NCI-H2196 (cell line): ENCODE measurements at regions not wholly inside any gene's neighbourhood (a gene's known extent, or its start where the extent isn't known, plus 50 kb on each side); places are given as distances from the start of the nearest gene placed in this dataset.

Source experiments
- DNase-seq: peaks from one replicate; lab custom pipeline; 2025; ENCODE audit not compliant: unreplicated experiment; lab: John Stamatoyannopoulos, UW

DNA sequence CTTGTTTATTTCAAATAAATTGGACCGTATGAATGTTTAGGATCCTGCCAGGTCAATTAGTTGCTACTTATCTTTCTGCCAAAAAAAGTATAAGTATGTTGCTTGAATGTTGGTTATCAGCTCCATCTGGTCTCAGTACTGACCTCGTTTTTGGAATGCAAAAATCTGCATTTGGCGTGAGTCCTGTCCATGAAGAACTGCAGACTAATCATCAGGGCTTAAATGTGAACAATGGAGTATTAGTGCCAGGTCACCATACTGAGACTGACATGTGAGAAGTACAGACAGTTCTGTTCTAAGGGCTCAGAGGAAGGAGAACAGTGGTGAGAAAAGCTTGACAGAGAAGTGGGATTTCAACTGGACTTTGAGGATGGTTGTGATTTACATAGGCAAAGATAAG is 393.1 kb upstream of the SLC14A2 start:
- DNase-seq: no peak

DNA sequence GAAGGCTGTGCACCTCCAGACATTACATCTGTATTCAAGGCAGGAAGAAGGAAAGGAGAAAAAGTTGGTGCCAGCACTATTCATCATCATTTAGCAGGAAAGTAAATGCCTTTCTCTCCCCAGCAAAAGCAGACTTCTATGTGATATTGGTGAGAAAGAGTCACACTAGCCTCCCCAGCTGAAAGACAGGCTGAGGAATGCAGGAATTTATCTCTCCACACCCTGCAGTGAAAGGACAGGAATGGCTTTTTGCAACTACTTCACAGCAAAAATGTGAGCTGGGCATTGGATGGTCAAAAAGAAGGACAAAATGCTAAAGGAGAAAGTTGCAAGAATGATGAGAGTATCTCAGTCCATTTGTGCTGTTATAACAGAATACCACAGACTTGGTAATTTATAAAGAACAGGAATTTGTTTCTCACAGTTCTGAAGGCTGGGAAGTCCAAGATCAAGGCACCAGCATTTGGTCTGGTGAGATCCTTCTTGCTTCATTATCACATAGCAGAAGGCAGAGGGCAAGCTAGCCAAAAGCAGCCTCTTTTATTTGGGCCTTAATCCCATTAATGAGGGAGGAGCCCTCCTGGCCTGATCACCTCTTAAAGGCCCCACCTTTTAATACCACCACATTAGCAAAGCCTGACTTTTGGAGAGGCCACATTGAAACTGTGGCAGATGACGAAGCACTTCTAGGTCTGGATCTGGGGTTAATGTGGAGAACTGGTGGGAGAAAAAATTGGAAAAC is 388.1 kb upstream of the SLC14A2 start:
- no peak for DNase-seq

DNA sequence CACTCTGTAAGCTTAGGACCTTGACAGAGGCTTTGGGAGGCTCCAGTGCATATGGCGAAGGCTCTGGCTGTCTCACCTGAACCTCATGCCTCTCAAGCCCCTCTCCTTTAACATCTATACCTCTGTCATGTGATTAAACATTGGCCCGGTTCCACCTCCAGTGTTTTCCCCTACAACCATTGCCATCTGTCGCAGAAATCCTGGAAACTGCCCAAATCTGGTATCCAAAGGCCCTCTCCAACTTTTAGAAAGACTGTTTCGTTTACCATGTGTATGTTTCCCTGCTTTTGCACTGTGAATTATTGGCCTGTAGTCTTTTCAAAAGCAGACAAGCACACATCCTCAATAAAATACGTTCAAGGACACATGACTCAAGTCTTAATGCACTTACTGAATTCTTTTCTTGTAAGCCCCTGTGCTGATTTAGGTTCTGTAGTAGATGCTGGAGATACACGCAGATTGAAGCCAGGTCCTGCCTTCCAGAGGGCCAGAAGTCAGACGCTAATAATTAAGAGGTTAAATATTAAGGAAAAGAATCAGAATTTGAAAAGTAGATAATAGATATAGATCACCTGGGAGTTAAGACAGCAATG is 386.4 kb upstream of the SLC14A2 start:
- DNase-seq: no peak

DNA sequence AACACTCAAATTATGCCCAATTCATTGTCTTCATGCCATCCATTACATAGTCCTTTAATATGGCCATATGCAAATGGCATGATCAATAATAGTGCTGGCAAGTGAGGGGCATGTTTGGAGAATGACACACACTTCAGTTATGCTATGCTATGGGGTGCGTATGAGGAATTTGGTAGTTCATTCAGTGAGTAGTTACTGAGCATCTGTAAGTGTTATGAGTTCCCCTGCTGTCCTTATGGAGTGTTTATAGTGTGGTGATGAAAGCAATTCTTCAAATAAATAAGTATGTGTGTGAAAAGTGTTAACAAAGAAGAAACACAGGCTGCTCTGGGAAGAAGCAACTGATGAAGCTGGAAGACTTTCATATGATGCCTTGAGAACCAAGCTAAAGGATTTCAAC is 383.7 kb upstream of the SLC14A2 start:
- no peak for DNase-seq

DNA sequence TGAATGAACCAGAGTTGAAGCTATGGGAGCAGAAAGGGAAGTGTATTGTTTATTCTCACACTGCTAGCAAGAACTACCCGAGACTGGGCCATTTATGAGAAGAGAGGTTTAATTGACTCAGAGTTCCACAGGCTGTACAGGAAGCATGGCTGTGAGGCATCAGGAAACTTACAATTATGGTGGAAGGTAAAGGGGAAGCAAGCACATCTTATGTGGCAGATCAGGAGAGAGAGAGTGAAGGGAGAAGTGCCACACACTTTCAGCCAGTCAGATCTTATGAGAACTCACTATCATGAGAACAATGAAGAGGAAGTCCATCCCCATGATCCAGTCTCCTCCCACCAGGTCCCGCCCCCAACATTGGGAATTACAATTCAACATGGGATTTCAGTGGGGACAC is 383.2 kb upstream of the SLC14A2 start:
- DNase-seq: no peak

DNA sequence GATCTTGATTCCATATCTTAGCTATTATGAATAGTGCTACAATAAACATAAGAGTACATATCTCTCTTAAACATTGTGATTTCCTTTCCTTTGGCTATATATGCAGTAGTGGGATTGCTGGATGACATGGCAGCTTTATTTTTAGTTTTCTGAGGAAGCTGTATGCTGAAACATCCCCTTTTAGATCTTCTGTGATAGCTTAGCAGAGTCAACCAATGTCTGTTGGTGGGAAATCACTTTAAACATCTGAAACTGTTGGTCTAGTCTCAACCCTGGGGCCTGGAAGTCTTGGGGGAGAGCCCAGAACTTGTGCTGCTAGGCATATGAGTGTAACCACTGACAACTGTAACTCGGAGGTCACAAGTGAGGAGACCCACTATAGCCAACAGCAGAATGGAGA is 378.6 kb upstream of the SLC14A2 start:
- DNase-seq: no peak

DNA sequence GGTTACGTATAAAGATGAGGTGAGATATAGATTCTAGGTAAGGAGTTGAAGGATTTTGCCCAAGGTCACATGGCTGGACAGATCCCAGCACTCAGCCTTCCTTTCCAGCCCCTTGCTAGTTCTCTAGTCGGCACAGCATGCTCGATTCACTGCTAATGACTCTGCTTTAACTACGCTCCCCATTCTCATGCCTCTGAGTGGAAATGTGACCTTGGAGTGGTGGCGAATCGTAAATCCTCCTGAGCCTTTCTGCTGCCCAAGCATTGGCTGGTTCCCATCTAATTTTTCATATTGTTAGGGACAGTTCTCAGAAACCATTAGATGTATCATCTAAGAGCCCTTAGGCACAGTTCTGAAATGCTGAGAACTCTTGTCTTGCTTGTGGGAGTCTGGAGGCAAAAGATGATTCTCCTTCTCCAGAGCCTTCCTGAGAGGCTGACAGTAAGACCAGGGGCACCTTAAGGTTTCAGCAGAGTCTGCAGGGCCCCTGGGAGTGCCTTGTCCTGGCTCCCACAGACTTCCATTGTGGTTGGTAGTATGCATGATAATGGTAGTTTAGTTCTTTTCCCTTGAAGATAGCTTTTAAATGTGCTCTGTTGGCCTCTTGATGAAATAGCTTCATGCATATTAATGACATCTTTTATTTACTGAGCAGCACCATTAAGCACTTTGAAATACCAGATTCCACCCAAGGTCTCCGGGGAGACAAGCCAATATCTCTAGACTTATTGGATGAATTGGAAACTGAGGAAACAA is 377.8 kb upstream of the SLC14A2 start:
- no peak for DNase-seq

DNA sequence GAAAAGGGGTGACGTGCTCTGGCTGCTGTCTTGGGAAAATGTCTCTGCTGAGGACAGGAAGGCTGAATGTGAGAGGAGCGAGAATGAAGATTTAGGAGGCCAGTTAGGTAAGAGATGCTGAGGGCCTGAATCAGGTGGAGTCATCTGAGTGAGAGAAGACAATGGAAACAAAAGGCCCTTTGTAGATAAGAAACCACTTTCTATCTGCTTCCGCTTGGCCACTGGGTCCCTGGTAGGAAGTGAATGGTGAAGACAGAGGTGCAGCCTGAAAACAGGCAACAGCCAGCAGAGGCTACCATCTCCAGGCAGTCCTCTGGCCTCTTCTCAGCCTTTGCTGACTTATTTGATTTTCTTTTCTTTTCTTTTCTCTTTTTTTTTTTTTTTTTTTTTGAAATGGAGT is 374.0 kb upstream of the SLC14A2 start:
- DNase-seq: no peak

DNA sequence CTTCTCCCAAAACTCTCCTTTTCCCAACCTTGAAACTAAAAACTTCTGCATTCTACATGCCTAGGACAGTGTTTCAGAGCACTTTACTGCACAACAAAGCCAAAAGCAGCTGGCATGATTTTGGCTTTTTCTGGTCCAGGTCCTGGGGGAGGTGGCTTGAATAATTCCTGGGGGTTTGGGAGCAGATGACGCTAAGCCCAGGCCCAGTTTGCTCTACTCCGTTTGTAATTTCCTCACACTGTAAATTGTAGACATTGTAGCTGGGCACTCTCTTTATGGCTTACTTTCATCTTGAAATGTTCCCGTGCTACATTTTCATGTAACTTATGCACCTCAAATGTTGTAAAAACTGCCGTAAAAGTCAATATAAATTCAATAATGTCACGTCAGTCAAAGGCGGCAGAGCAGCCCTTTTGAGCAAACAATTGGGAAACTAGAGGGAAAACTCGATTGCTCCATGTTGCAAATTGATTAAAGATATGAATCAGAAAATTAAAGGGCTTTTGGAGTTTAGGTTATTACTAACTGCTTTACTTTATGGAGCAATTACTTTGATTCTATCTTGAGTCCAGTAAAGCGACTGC is 373.2 kb upstream of the SLC14A2 start:
- no peak for DNase-seq

DNA sequence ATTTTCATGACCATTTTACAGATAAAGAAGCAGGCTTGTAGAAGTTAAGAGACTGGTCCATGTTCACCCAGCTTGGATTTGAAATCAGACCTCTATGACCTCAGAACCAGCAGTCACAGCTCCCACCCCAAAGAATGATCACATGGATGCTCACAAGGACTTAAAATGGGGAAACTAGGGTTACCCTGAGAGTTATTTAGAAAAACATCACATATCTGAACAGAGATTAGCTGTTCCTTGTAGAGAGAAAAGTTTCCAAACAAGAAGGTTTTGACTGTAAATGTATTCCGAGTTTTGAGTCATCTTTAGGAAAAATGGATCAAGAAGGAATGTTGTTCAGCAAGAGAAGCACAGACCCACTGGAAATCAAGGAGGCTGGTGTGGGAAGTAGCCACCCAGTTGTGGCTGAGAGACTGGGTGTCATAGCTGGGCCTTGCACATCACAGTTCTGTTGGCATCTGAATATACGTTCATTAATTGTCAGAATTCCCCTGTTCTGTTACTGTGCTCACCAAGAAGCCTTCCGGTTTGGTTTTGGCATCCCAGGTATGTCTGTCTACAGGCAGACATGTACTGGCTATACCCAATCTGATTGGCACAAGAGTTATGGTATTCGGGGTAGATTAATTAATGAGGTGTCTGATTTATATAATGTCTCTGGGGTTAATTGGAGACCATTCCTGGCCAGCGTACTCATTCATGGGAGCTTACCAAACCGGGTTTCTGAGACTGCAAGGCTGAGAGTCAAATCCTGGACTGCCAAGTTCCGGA is 371.8 kb upstream of the SLC14A2 start:
- no peak for DNase-seq

DNA sequence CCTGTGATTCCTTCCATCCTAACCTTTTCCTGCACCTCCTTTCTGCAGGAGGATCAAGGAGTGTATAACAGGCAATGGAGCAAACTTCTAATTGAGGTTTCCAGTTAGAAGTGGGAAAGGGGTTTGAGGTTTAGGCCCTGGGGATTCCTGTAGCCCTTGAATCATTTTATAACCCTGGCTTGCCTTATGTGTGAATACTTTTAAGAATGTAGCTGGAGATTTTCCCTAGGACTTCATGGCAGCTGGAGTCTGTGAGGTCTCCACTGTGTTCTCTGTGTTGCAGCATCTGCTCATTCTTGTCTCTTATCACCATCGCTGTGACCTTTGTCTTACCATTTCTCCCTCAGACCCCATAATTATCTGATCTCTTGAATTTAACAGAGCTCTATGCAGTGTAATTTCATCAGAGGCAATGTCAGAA is 370.2 kb upstream of the SLC14A2 start:
- no peak for DNase-seq

DNA sequence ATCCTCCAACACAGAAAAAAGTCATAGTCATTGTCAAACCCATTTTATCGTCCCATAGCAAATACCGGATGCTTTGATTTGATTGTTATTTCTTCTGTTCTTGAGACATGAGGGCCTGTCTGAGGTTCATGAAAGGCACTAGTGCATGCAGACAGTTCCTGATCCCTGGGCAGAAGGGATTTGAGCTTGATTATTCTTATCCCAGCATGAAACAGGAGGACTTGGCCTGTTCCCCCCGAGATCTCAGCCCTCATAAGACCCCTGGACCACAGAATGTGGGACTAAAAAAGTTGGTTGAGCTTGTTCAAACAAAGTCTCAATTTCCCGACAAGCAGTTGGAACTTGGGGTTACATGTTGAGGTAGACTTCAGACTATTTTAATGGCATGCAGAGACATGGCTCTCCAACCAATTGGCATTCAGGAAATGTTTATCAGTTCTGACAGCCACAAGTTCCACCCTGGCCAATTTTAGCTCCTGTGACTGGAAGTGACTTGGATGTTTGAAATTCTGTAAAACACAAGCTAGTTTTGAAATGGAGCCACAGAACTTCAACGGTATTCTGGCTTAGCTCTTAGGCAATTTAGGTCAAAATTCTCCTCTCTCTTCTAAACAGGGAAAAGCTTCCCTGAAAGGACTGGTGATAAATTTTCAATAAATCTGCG is 366.9 kb upstream of the SLC14A2 start:
- DNase-seq: no peak

DNA sequence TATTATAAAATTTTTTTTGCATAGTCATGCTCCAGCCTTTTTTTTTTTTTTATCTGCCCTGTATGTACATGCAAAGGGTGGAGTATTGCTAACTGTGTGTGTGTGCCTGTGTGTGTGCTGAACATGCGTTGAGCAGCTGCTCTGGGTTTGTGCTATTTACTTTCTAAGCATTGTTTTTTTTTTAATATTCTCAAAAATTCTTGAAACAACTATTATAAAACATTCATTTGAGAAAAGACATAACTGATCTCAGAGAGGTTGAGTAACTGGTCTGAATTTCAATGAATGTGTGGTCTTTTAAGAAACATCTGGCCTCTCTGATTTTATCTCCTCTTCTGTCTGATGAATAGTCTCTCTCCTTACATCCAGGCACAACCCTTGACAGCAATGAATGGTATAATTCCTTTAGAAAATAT is 366.0 kb upstream of the SLC14A2 start:
- no peak for DNase-seq

DNA sequence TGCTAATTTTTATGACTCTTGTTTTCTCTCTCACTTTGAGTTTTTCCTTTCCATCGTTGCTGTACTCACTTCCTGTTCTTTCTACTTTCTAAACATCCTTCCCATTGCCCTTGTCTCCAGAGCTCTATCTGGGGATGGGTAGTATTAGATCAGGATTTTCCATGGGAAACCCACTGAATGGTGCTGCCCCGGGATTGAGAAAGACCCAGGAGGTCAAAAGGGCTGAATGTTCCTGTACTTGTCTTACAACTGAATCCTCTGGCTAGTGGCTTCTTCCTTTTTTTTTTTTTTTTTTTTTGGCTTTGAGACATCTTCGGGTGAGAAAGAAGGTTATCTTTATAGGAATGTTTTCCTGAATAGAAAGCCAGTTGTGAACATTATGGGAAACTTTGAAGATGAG is 364.8 kb upstream of the SLC14A2 start:
- no peak for DNase-seq

DNA sequence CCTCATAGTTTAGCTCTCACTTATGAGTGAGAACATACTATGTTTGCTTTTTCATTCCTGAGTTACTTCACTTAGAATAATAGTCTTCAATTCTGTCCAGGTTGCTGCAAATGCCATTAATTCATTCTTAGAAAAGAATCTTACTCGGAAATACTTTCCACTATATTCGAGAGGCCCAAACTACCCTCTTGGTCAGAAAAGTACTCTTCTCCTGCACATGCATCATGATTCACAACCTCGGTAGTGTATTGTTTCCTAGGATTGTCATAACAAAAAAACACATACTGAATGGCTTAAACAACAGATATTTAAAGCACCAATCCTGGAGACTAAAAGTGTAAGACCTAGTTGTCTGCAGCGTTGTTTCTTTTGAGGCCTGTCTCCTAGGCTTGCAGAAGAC is 364.0 kb upstream of the SLC14A2 start:
- no peak for DNase-seq

DNA sequence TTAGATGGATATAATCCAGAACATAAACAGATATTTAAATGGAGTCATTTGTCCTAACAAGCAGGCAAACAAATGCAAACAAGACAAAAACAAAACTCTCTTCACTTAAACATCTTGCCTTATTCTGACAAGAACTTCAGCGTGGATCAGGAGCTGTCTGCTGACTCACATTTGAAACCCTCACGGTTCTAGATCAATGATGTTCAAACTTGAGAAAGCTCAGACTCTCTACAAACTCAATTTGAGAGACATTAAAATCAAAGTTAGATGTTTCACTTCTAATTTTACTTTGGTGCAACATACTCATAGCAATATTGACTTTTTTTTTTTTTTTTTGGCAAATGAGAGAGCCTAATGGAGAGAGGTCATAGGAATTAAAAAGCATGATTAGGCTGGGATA is 362.8 kb upstream of the SLC14A2 start:
- DNase-seq: no peak

DNA sequence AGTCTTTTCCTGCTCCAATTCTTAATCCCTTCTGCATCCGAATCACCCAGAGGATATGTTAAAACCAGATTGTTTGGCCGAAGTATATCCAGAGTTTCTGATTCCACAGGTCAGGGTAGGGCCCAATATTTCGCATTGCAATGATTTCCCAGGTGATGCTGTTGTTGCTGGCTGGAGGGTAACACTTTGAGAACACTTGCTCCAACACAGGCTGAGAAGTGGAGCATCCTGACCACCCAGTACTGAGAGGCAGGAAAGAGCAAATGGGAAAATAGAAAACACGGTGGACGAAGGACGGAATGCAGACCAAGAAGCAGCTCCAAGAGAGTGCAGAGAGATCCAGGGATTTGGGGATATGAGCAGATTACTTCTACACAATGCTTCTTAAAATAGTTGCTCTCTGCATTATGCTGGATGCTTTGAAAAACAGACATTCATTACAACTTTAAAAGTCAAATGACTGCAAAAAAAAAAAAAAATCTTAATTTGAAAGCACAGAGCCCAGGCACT is 362.2 kb upstream of the SLC14A2 start:
- no peak for DNase-seq

DNA sequence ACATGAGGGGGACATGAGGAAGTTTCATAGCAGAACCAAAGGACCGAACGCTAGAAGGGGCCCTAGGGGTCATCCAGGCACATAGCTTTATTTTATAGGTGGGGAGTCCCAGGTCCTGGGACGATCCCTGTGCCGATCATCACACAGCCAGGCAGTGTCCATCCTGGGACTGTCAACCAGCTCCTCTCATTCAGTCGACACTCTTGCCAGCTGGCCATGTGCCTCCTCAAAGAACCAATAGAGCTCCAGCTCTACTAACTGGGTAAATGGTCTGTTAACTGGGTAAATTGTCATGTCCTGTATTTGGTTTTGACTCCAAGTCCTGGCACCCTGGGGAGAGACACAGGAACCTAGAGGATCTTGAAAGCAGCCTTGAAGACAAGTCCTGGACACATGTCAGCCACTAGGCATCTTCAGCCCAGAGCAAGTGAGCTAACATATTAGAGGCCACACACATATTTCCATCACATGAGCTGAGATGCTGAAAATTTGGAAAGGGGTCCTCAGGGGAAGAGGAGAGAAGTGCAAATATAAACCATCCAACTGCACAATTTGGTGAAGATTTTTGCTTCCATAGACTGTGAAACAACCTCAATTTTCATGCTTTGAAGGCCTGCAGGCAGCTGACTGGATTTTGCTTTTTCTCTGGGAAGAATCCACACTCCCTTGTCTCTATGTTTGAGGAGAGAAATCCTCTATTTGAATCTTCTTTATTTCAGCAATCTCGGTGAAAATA is 361.1 kb upstream of the SLC14A2 start:
- no peak for DNase-seq

DNA sequence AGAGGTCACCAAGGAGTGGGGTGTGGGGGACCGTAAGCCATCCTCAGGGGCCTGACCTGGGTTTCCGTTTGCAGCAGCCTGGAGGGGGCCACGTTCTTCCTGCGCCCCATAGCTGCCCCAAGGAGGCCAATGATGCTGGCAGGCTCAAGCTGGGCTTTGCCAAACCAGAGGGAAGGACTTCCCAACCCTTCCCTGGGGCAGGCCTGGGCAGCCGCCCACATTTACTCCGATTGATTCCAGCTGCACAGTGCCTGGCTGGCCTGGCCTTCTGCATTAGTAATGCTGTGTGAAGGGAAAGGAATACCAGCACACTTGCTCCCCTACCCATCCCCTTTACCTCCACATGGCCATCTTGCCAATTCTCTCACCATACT is 360.6 kb upstream of the SLC14A2 start:
- DNase-seq: no peak
